Endodermal cell (in vitro differentiated cells): ENCODE measurements at regions not wholly inside any gene's neighbourhood (a gene's known extent, or its start where the extent isn't known, plus 50 kb on each side); places are given as distances from the start of the nearest gene placed in this dataset.

Source experiments
- DNase-seq: peaks from one replicate; pipeline ENCODE4 v3.0.0-alpha.2; 2017
- H3K27ac ChIP-seq: 2 replicates; pipeline ENCODE4 v1.5.1; 2013; ENCODE audit warnings: mild to moderate bottlenecking, low read depth, low read length, moderate library complexity
- H3K27me3 ChIP-seq: 2 replicates; pipeline ENCODE4 v1.6.1; 2013; ENCODE audit warnings: mild to moderate bottlenecking, low read length, moderate library complexity; ENCODE audit not compliant: insufficient read depth, control insufficient read depth, poor library complexity, severe bottlenecking
- H3K36me3 ChIP-seq: 2 replicates; pipeline ENCODE4 v1.7.0; 2013; ENCODE audit warnings: mild to moderate bottlenecking, low read length, moderate library complexity; ENCODE audit not compliant: control insufficient read depth, insufficient read depth
- H3K4me1 ChIP-seq: one replicate; pipeline ENCODE4 v1.7.0; 2013; ENCODE audit warnings: low read length; ENCODE audit not compliant: control insufficient read depth, insufficient read depth
- H3K4me3 ChIP-seq: 2 replicates; pipeline ENCODE4 v1.5.1; 2013; ENCODE audit warnings: mild to moderate bottlenecking, low read length, moderate library complexity
- H3K9ac ChIP-seq: 2 replicates; pipeline ENCODE4 v1.6.1; 2013; ENCODE audit warnings: mild to moderate bottlenecking, low read length, moderate library complexity; ENCODE audit not compliant: poor library complexity, severe bottlenecking; ENCODE audit errors: extremely low read depth
- H3K9me3 ChIP-seq: 2 replicates; pipeline ENCODE4 v1.6.1; 2013; ENCODE audit warnings: mild to moderate bottlenecking, low read length, moderate library complexity; ENCODE audit not compliant: control insufficient read depth
- H3K27ac Mint-ChIP-seq: 2 replicates; pipeline ENCODE4 v1.8.0; 2020; ENCODE audit warnings: mixed read lengths
- H3K27me3 Mint-ChIP-seq: 2 replicates; pipeline ENCODE4 v1.8.0; 2021; ENCODE audit warnings: mild to moderate bottlenecking, mixed read lengths; ENCODE audit not compliant: insufficient read depth
- H3K36me3 Mint-ChIP-seq: 2 replicates; pipeline ENCODE4 v1.8.0; 2020; ENCODE audit warnings: low read depth, mixed read lengths
- H3K4me1 Mint-ChIP-seq: 2 replicates; pipeline ENCODE4 v1.8.0; 2020; ENCODE audit warnings: mixed read lengths
- H3K4me3 Mint-ChIP-seq: 2 replicates; pipeline ENCODE4 v1.8.0; 2020; ENCODE audit warnings: mild to moderate bottlenecking, moderate library complexity, mixed read lengths
- H3K9me3 Mint-ChIP-seq: 2 replicates; pipeline ENCODE4 v1.8.0; 2020; ENCODE audit warnings: mild to moderate bottlenecking, mixed read lengths
- CTCF ChIP-seq: fragments of 200-600 bp; sonication (generic); conservative IDR thresholded peaks from 2 replicates; pipeline ENCODE4 v1.5.0; 2021; ENCODE audit warnings: antibody characterized with exemption, mild to moderate bottlenecking
- WGBS, 2 experiments: methylation state at CpG; one replicate each; pipeline versions ENCODE4 v1.1.5 to v1.1.7; 2013; ENCODE audit warnings: missing lambda C conversion rate in 2 of 2, mixed read lengths in 1 of 2; ENCODE audit not compliant: insufficient coverage in 1 of 2, insufficient read length in 1 of 2; 5-methylcytosine and 5-hydroxymethylcytosine counted together

- Mint-ChIP-seq H3K27me3 (peaks cover 7% of the 10 kb centered on the region), H3K4me3 (no peak overlapping the region), H3K36me3 (no peaks in the 10 kb centered on the region), H3K9me3 (peaks cover 8% of the 10 kb centered on the region), H3K27ac (no peak overlapping the region), H3K4me1 (peaks cover 4% of the 10 kb centered on the region)
- Histone ChIP-seq H3K27me3 (no peaks in the 10 kb centered on the region), H3K4me1 (no peaks in the 10 kb centered on the region), H3K36me3 (no peaks in the 10 kb centered on the region), H3K9ac (no peak overlapping the region), H3K9me3 (no peaks in the 10 kb centered on the region), H3K4me3 (no peak overlapping the region), H3K27ac (no peak overlapping the region)
- 69% methylated on average over 2 of the region's 2 CpGs; no CpG with 5 or more reads in 1 of the 2 experiments for WGBS, 2 experiments
- no peak for TF ChIP-seq CTCF
- DNase-seq: no peak
Observed at GRCh38 chr14:48788771-48789170, 797.4 kb downstream of the RPS29 start.

DNA sequence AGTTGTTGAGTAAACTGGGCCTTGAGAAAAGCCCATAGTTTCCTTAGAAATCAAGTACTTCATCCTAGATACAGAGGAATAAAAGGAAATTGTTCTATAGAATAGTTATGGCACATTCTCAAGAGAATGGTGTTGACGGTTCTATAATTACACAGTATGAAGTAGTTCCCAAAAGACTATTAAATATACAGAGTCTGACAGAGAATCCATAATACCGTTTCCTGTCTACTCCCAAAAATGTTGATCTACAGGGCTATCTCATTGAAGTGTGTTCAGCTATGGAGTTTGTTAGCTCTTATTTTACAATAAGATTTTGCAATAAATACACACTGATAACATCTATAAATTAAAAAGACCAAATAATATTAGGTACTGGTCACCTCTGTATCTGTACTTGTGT, 799.7 kb downstream of the RPS29 start:
- no peaks in the 10 kb centered on the region for H3K4me1 Mint-ChIP-seq
- 86% methylated on average over 1 of the region's 2 CpGs; no CpG with 5 or more reads in 1 of the 2 experiments for WGBS, 2 experiments

GRCh38 chr14:48771717-48772116, 814.5 kb downstream of the RPS29 start:
- Histone ChIP-seq H3K9ac (no peak overlapping the region), H3K36me3 (no peaks in the 10 kb centered on the region), H3K4me3 (no peak overlapping the region), H3K27me3 (no peaks in the 10 kb centered on the region), H3K4me1 (no peaks in the 10 kb centered on the region), H3K27ac (no peak overlapping the region), H3K9me3 (no peaks in the 10 kb centered on the region)
- Mint-ChIP-seq H3K27ac (no peak overlapping the region), H3K4me1 (no peaks in the 10 kb centered on the region), H3K27me3 (no peaks in the 10 kb centered on the region), H3K36me3 (no peaks in the 10 kb centered on the region), H3K4me3 (no peak overlapping the region), H3K9me3 (peaks cover 13% of the 10 kb centered on the region)
- TF ChIP-seq CTCF: no peak
- no peak for DNase-seq
- WGBS, 2 experiments: 60 to 82% methylated on average over 1 of the region's 1 CpG

More for the DNA sequence above, 799.7 kb downstream of the RPS29 start:
- Histone ChIP-seq H3K9ac (no peak overlapping the region), H3K4me3 (no peak overlapping the region), H3K27me3 (no peaks in the 10 kb centered on the region), H3K36me3 (no peaks in the 10 kb centered on the region), H3K27ac (no peak overlapping the region), H3K4me1 (no peaks in the 10 kb centered on the region), H3K9me3 (no peaks in the 10 kb centered on the region)
- Mint-ChIP-seq H3K9me3 (no peaks in the 10 kb centered on the region), H3K36me3 (no peaks in the 10 kb centered on the region), H3K4me3 (no peak overlapping the region), H3K27ac (no peak overlapping the region), H3K27me3 (no peaks in the 10 kb centered on the region)
- TF ChIP-seq CTCF: no peak
- no peak for DNase-seq
